CD4-positive, alpha-beta T cell treated with Interleukin-12 subunit alpha and Interleukin-12 subunit beta, for 1 hour (primary cell): ENCODE measurements at regions not wholly inside any gene's neighbourhood (a gene's known extent, or its start where the extent isn't known, plus 50 kb on each side); places are given as distances from the start of the nearest gene placed in this dataset.

Source experiments
- DNase-seq: peaks from one replicate; pipeline ENCODE4 v3.0.0-alpha.2; 2020

DNA sequence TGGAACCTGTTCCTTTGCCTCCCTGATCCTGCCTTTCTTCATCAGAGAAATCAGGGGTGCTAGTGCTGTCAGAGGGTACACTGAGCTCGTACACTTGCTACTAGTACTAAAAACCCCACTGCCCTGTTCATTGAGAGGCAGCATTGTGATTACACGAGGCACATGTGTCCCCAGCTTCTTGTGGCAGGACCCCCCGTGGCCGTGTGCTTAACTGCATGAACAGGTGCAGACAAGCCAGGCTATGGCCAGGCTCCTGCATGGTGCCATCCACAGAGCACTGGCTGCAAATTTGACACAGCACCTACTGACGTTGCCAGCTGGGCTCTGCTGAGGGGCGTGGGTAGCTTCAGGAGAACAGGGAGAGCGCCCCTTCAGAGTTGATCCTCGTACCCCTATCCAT lies 248.4 kb downstream of the GLI2 start:
- no peak for DNase-seq

DNA sequence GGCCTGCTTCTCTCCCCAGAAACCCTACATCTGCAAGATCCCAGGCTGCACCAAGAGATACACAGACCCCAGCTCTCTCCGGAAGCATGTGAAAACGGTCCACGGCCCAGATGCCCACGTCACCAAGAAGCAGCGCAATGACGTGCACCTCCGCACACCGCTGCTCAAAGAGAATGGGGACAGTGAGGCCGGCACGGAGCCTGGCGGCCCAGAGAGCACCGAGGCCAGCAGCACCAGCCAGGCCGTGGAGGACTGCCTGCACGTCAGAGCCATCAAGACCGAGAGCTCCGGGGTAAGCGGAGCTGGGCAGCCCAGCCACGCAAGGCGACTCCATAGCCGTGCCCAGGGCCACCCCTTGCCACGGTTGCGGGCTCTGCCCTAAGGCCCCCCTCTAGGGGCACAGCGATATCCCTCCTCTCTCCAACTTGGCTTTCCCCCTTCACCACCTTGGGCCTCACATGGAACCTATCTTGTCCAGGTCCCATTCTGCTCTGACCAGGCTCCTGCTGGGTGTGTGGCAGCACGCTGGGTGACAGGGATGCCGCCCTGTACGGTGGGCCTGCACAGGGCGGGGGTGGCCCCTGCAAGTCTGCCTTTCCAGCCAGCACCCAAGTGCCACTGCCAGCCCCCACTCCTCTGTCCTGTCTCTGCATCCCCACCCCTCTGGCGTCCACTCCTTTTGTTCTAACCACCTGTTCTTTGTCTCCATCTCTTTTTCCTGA lies 248.9 kb downstream of the GLI2 start:
- no peak for DNase-seq

DNA sequence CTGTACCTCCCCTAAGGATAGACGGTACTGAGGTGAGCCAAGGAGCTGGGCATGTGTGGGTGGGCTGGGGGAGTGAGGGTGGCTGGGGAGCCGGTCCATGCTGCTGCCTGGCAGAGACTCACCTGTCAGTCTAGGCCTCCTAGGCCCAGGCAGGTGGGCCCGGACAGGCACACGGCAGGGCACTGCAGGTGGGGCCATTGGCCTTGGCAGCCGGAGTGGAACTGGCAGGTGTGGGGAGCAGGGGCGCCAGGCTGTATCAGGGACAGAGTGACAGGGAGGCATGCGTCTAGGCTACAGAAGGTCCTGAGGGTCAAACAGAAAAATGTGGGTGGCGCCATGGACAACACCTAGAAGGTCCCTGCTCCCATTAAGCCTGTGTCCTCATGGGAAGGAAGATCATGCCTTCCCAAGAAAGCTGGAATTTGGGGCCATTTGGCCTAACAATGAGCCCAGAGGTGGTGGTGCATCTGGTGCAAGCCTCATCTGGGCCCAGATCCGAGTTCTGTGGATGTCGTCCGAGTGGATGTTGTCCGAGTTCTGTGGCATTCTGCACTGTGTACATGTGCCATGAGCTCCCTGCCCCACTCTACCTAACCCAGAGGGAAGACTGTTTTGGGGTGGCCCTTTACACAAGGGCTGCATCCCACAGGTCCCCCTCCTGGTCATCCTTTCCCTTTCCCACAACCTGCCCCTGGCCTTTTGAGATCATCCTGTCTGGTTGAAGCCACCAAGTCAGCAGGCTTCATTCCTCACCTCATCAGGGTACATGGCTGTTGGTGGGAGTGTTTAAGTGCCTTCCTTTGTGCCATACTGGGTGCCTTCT lies 249.7 kb downstream of the GLI2 start:
- DNase-seq = no peak

DNA sequence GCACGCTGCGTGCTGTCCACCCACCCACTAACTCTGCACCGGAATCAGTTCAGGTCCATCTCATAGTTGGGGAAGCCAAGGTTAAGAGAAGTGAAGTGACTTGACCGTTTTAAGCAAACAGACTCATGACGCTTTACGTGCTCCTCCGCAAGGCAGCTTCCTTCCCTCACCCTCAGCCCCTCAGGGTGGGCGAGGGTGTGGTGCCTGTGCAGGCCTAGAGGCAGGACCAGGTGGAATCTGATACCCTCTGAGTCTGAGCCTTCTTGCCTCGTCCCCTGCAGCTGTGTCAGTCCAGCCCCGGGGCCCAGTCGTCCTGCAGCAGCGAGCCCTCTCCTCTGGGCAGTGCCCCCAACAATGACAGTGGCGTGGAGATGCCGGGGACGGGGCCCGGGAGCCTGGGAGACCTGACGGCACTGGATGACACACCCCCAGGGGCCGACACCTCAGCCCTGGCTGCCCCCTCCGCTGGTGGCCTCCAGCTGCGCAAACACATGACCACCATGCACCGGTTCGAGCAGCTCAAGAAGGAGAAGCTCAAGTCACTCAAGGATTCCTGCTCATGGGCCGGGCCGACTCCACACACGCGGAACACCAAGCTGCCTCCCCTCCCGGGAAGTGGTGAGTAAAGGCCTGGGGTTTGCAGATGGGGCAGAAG lies 250.5 kb downstream of the GLI2 start:
- DNase-seq = no peak

DNA sequence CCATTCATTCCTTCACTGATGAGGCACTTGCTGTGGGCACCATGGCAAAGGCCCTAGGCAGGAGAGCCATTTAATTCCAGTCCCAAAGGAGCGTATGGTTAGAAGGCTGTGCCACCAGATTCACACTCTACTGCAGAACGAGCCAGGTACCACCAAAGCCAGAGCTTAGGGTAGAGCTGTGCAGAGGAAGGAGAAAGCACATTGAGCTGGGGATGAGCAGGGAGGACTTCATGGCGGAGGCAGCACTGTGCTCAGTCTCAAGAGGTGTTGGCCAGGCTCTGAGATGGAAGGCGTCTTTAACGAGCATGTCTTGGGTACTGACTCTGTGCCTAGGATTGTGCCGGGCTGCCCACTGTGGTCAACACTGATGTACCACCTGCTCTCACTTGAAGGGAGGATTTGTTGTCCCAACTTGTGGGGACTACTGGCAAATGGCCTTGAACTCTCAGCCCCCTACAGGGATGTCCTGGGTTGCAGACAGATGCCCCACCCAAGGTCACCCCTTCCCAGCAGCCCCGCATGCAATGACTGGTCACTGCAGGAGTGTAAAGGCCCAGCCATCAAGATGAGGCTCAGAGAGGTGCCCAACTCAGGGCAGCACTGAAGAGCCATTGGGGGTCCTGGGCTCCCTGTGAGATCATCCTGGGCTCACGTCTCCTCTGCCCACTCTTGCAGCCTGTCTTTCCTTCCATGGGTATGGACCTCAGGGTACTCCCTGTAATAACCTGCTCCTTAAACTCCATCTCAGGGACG lies 251.4 kb downstream of the GLI2 start:
- DNase-seq = no peak

DNA sequence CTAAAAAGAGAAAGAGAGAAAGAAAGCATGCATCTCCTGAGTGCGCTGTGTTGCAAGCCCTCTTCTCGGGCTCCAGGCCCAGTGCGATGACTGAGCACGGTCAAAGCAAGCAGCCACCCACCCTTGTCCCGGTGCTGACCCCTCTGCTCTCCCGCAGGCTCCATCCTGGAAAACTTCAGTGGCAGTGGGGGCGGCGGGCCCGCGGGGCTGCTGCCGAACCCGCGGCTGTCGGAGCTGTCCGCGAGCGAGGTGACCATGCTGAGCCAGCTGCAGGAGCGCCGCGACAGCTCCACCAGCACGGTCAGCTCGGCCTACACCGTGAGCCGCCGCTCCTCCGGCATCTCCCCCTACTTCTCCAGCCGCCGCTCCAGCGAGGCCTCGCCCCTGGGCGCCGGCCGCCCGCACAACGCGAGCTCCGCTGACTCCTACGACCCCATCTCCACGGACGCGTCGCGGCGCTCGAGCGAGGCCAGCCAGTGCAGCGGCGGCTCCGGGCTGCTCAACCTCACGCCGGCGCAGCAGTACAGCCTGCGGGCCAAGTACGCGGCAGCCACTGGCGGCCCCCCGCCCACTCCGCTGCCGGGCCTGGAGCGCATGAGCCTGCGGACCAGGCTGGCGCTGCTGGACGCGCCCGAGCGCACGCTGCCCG lies 252.5 kb downstream of the GLI2 start:
- no peak for DNase-seq

DNA sequence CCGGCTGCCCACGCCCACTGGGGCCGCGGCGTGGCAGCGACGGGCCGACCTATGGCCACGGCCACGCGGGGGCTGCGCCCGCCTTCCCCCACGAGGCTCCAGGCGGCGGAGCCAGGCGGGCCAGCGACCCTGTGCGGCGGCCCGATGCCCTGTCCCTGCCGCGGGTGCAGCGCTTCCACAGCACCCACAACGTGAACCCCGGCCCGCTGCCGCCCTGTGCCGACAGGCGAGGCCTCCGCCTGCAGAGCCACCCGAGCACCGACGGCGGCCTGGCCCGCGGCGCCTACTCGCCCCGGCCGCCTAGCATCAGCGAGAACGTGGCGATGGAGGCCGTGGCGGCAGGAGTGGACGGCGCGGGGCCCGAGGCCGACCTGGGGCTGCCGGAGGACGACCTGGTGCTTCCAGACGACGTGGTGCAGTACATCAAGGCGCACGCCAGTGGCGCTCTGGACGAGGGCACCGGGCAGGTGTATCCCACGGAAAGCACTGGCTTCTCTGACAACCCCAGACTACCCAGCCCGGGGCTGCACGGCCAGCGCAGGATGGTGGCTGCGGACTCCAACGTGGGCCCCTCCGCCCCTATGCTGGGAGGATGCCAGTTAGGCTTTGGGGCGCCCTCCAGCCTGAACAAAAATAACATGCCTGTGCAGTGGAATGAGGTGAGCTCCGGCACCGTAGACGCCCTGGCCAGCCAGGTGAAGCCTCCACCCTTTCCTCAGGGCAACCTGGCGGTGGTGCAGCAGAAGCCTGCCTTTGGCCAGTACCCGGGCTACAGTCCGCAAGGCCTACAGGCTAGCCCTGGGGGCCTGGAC lies 253.2 kb downstream of the GLI2 start:
- no peak for DNase-seq

DNA sequence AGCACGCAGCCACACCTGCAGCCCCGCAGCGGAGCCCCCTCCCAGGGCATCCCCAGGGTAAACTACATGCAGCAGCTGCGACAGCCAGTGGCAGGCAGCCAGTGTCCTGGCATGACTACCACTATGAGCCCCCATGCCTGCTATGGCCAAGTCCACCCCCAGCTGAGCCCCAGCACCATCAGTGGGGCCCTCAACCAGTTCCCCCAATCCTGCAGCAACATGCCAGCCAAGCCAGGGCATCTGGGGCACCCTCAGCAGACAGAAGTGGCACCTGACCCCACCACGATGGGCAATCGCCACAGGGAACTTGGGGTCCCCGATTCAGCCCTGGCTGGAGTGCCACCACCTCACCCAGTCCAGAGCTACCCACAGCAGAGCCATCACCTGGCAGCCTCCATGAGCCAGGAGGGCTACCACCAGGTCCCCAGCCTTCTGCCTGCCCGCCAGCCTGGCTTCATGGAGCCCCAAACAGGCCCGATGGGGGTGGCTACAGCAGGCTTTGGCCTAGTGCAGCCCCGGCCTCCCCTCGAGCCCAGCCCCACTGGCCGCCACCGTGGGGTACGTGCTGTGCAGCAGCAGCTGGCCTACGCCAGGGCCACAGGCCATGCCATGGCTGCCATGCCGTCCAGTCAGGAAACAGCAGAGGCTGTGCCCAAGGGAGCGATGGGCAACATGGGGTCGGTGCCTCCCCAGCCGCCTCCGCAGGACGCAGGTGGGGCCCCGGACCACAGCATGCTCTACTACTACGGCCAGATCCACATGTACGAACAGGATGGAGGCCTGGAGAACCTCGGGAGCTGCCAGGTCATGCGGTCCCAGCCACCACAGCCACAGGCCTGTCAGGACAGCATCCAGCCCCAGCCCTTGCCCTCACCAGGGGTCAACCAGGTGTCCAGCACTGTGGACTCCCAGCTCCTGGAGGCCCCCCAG lies 254.1 kb downstream of the GLI2 start:
- no peak for DNase-seq

DNA sequence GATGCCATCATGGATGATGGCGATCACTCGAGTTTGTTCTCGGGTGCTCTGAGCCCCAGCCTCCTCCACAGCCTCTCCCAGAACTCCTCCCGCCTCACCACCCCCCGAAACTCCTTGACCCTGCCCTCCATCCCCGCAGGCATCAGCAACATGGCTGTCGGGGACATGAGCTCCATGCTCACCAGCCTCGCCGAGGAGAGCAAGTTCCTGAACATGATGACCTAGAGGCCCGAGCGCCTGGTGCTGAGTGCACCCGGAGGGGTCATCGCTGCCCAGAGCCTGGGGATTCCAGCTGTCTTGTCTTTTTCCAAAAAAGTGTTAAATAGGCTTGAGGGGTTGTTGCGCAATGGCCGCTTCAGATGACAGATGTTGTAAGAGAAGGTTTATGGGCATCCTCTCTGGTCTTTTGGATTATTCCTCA lies 254.8 kb downstream of the GLI2 start:
- DNase-seq = no peak

DNA sequence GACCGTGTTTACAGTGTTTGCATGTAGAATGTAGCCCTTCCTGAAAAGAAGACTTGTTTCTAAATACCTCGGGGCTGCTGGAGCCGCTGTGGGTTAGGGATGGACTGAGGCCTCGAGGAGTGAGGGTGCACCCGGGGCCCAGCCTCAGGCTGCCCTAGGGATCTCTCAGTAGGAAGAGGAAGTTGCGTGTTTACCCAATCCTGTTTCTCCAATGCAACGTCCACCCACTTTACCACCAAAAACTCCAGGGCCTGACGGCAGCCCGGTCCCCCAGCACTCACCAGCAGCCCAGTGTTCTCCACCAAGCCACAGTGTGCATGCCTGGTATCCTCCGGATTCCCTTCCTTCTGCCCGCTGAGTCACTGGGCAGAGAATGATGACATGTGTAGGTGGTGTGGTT lies 255.8 kb downstream of the GLI2 start:
- DNase-seq = no peak

DNA sequence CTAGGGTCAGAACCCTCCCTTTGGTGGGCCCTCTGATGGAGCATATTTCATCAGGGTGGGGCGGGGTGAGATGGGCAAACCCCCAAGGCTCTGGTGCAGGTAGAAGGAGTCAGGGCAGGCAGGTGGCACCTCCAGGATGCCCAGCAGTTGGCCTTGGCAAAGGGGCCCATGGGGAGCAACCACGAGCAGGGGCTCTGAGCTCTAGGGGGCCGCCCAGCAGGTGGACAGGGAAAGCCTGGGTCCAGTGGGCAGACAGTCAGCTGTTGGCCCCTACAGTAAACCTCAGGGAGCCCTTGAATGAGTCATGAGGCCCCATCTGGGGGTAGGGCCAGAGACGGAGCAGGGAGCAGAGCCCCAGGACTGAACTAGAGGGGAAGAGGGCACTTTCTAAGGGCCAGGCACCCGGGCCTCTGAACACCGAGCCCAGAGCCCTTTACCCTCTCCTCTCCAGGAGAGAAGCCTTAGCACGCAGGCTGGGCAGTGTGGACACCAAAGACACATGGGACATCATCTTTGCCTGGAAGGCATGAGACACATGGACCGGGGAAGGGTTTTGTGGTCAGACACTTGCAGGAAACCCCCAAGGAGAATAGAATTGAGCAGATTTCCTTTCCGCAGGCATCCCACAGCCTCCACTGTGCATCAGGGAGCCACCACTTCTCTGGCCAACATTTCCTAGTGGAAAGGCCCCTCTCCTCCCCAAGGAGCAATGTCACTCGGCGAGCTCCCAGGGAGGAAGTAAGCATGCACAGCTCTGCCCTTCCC lies 257.3 kb downstream of the GLI2 start:
- DNase-seq = no peak

DNA sequence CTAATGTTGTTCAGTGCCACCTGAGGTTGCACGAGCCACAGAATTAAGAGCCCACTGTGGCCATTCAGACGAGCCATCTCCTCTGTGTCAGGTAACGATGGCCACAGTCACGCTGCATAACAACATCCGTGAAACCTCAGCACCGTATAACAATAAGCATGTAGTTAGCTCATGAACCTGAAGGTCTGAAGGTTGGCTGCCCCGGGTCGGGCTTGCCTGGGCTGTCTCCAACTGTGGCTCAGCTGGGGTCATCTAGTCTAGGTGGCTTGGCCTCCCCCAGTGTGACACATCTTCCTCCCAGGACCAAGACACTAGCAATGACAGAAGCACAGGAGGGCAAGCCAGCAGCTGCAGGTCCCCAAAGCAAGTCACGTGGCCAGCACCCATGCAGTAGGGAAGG lies 258.0 kb downstream of the GLI2 start:
- no peak for DNase-seq

DNA sequence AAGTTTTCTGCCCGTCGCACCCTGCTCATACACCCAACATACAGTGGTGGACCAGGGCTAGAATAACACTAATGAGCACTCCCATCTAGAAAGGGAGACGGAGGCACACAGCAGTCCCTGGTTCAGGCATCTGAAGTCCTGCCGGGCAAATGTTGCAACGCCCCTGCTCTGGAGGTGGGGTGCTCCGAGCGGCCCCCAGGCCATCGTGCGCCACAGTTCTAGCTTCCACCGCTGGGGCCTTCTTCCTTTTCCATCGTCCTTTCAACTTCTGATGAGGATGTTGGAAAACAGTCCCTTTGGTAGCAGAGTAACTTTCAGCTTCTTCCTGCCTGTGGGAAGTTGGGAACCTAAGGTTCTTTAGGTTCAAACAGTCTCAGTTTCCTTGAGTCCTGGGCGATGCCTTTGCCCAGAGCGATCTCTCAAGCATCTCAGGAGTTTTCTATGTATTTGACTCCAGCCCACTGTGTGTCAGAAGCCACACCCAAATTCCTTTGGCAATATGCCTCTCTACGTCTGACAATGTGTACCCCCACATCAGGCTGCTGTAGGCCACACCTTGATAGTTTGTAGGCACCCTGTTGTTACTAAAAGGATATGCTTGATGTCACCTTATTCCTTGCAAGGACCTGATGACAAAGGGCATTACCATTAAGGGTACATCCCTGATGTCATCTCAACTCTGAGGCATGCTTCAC lies 258.8 kb downstream of the GLI2 start:
- DNase-seq = no peak

DNA sequence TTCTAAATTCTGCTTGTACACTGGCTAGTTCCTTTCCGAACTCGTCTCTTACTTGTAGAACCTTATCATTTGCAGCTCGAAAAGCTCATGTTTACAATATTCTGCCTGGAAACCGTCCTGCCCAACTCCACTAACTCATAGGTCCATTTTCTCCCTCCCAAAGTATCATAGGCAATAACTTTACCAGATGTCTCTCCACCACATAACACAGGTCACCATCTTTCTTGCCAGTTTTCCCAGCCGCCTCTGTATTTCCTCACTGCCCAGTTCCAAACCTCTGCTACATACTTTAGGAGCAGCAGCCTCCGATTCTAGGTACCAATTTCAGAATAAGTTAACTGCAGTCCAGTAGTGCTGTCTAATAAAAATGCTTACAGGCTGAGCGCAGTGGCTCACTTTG lies 259.5 kb downstream of the GLI2 start:
- DNase-seq = no peak

DNA sequence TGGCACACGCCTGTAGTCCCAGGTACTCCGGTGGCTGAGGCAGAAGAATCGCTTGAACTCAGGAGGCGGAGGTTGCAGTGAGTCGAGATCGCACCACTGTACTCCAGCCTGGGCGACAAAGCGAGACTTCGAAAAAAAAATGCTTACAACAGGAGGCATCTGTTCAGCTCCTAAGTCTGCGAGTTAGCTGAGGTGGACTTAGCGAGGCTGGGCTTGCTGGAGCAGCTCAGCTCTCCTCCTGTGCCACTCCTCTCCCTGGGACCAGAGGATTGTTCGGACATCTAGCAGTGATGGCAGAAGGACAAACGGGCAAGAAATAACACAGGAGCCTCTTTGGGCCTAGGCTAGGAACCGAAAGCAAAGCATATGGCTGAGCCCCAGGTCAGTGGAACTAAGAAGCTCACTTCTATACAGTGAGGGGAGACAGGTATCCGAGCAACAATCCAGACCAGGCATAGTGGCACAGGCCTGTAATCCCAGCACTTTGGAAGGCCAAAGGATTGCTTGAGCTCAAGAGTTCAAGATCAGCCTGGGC lies 260.1 kb downstream of the GLI2 start:
- no peak for DNase-seq

DNA sequence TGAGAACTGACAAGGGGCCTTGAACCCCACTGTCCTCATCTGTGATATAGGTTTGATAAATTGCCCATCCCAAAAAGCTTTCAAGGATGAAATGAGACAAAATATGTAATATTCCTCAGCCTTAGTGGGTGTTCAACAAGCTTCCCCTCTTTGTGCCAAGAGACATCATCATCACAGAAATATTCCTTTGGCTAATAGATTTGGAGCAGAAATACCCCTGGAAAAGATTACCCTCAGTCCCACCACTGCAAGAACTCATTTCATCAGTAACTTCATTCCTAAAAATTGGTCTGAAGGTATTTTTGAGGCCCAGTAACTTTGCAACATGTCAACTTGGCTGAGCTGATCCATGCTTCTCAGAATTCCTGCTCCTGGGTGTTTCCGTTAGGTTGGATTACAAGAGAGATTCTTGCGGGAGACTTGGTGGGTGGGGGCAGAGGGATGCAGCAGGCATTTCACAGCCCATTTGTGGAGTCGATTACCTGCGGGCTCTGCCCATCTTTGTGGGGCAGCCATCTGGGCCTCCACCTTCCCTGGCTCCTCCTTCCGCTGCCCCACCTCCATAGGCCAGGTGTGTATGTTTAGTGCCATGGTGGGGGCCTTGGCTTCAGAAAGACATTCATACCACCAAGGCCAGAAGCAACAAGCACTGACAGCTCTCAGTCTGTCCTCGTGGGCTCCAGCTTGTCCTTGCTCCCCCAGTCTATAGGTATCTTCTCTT lies 263.9 kb downstream of the GLI2 start:
- no peak for DNase-seq

DNA sequence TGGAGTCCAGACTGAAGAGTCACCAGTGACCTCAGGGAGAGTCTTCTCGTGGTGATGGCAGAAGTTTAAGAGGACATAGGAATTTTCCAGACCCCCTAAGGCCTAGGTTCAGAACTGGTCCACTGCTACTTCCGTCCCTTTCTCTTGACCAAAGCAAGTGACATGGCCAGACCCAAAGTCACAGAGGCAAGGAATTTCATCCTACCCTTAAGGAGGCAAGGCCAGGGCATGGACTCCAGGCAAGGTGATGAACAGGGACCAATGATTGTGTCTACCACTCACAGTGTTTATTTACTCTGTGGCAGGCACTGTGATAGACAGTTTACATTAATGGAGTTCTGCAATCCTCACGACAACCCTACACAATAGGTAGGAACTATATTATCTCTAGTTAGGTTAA lies 265.1 kb downstream of the GLI2 start:
- DNase-seq = no peak

DNA sequence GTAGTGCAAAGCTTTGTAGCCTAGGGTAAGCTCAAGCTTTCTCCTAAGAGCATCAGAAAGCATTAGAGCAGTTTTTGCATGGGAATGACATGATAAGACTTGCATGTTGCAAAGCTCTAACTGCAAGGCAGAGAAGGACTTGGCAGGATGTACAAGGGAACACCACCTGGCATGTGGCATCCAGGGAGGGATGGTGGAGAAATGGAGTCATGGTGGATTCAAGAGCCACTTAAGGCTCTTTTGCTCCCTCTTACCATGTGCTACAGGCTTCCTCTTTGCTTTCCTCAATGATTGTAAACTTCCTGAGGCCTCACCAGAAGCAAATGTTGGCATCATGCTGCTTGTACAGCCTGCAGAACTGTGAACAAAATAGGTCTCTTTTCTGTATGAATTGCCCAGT lies 266.0 kb downstream of the GLI2 start:
- no peak for DNase-seq
